HG03558 (cell line): ENCODE measurements at regions not wholly inside any gene's neighbourhood (a gene's known extent, or its start where the extent isn't known, plus 50 kb on each side); places are given as distances from the start of the nearest gene placed in this dataset.

Experiments
- ATAC-seq: cut with Tn5 transposase; IDR thresholded peaks from one replicate; pipeline ENCODE4 v1.9.1; 2021; ENCODE audit warnings: moderate number of reproducible peaks; ENCODE audit not compliant: unreplicated experiment; ENCODE audit errors: extremely low read depth

DNA sequence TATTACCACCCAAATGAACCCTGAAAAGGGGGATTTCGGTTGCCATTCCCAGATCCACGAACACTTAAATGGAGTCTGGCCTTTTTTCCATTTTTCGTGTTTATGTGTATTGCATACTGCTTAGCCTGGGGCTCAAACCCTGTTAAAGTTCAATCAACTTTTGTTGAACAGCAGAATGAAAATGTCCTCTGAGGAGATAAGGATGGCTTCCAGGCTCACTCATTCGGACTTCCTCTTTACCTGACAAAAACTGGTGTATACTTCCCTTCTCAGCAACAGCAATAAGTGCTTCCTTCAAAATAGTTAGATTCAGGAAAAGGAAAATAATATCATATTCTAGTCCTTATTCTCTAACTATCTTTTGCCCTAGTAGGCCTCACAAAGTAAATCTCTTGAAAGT, 61.1 kb upstream of the ARID5B start:
- ATAC-seq: no peak

DNA sequence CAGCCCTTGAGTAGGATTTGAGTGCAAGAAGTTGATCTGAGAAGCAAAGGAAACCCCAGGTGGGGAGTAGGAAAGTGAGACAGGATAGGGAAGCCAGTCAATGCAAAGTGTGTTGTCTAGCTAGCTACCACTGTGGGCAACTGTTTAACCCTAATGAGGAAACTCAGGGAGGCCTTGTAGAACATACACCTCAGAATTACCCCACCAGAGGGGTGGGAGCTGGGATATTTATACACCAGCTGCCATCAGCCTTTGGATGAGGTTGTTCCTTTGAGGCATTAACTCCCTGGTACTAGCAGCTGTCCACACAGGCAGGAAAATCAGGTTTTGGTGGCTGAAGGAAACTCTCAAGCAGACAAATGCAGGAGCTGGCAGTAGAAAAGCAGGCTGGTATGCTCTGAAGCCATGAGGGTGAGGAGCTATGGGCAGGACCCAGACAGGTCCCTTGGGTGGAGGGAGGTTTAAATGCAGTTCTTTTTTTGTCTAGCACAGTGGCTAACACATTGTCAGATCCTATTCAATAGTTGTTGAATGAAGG, 60.1 kb upstream of the ARID5B start:
- no peak for ATAC-seq

DNA sequence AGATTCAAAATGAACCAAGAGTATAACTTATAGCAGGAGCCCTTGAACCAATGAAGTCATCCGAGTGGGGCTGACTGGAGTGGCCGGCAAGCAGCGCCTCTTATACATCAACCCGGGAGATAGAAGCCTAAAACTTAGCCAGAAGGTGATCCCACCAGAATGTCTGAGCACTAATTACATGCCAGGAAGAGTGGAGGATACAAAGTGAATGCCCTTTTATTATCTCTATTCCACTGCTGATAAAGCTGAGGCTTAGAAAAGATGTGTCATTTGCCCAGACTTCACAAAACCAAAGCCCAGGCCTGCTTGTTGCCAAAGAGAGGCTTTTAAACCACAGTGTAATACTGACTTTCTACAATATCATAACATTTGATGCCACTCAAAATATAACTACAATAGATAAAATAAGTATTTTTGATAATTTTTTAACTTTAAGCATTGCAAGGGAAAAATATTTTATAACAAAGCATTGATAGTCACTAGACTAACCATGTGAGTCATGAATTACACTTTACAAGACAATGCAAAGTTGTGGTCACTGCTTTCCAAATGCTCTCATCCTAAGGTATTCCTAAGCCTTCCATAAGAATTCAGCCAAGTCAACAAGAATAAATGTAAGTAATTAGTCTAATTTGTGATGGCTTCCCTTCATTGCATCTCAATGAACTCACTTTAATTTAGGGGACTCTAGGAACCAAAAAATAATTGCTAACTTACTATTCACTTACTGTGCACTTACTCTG, 58.6 kb upstream of the ARID5B start:
- ATAC-seq: no peak

DNA sequence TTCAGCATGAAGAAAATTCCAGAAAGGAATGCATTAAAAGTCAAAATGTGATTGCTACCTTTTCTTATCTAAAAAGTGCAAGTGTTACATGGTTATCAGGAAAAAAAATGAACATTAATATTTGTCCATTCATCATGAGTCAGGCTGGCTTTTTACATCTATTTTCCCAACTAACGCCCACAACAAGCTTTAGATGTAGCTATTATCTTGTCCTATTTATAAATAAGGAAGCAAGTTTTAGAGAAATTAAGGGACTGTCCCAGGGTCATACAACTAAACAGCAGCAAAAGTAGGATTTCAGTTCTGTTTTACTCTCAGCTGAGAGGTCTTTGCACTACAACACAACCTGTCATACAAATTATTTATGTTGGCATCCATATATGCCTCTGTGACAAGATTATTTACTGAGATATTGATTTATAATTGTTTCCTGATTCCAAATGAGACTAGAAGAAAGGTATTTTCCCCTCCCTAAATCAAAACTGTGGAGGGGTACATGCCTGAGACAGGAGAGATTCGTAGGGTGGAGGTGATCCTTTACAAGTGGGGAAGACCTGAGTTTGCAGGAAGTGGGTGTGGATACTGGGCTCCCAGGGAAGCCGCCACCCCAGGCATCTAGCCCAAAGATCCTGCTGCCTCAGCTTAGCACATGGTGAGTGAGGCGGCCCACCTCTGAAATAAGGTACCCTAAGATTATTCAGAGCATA, 57.2 kb upstream of the ARID5B start:
- ATAC-seq: no peak

DNA sequence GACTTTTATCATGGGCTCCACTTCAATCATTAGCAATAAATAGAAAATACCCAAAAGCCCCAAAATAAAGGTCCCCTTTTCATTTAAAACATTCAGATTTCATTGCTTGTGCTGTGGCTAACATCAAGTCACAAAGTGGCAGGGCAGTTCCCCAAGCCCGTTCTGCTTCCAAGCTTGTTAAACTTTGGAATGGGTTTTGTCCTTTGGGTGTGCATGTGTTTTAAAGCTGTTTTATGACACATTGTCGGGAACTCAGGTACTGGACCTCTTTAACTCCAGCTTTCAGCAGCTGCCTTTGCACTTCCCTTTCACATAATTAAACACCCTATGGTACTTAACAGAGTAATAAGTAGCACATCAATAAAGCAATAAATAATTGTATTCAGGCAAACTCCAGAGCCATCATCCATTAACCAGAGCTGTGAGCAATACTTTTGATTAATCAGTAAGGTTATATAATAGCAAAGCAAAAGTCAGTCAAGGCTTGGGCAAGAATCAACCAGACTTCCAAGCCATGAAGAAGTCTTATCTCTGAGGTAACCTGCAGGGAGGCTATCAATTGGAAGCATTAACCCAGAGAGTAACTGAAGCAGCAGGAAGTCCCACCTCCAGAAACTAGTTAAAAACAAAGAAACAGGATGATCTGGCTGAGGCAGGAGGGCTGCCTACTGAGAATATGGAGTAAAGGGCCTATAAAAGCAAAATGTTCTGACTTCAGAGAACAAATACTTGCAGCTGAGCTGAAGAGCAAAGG, 56.1 kb upstream of the ARID5B start:
- ATAC-seq: no peak

DNA sequence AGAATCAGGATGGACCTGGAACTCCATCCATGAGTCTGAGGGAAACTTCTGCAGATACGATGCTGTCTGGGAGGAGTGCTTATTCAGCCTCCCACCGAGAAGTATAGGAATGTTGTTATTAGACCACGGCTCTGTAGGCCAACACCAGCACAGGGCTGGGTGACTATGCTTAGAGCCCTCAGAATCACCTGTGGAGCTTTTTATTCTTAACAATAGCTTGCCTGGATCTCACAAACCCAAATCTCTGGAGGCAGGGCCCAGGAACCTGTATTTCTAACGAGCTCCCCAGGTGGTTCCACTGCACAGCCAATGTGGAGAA, 55.6 kb upstream of the ARID5B start:
- no peak for ATAC-seq

DNA sequence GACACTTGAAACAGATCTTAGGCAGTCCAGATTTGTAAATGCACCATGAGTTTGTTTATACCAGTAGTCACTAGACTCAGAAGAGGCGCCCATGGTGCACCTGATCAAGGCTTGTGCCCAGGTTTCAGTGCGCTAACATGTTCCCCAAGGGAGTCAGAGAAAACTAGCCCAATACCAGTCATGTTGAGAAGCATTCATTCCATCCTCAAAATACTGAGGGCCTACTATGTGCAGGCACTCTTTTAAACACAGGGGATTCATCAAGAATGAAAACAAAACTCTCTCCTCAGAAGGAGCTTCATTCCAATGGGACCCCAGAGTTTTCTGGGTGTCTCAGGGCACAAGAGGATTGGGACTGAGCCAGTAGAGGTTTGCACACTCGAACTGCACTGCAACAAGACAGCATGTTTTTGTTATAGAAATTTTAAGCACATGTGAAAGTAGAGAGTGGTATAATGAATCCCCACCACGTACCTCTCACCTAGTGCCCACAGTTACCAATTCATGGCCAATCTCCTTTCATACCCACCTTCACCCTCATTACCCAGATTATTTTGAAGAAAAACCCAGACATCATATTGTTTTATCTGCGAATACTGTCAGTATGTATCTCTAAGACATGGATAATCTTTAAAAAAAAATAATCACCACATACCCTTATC, 55.0 kb upstream of the ARID5B start:
- no peak for ATAC-seq

DNA sequence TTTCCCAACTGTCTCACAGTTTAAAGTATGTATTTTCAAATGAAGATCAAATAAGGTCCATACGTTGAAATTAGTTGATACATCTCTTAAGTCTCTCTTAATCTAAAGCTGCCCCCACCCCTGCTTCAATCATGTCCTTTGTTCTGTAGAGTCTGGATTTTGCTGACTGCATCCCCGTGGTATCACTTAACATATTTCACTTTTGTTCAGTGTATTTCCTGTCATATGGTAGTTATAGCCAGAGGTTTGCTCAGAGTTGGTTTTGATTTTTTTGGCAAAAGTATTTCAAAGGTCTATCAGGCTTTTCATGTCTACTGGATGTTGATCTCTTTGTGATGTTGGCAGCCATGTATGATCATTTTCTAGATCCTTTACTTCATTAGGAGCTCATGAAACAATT, 54.4 kb upstream of the ARID5B start:
- ATAC-seq: no peak

DNA sequence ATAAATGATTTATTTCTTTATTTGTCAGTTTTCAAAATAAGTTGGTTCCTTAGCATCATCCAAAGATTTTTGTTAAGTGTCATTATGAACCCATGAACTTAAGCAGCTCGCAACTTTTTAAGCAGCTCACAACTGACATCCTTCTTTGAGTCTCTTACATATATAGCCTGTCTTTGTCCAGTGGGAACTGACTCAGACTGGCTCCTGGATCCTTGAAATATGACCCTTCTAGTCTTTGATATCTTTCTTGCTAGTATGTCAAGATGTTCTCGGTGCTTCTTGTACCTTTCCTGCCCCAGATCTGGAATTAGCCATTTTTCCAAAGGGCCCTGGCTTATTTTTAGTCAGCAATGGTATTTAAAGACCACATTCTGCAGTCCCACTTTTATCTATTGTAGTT, 53.9 kb upstream of the ARID5B start:
- ATAC-seq: no peak

DNA sequence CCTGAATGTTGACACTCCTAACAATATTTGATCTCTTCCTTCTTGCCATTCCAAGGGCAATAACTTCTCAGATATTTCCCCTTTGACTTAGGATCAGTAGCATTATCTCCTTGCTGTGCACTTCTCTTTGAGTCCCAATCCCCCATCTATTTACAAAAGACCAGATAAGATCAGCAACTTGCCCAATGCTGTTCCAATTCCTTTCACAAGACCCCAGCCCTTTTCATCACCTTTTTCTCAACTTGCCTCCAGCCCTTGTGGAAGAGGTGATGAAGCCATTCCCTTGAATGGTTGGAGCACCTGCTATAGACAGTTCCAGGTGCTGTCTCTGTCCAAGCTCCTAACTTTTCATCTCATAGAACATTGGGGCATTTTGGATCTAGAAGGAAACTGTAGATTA, 51.1 kb upstream of the ARID5B start:
- no peak for ATAC-seq
